ENCODE measurements at regions not wholly inside any gene's neighbourhood (a gene's known extent, or its start where the extent isn't known, plus 50 kb on each side); places are given as distances from the start of the nearest gene placed in this dataset.

GRCh38 chr18:27728659-27729058, 448.3 kb downstream of the CDH2 start:
- no peak for TF ChIP-seq CTCF (conservative IDR thresholded peaks at IDR 0.05; ENCODE audit: low read depth, low read length)
- no peak for TF ChIP-seq RAD21 (IDR thresholded peaks at IDR 0.05; ENCODE audit: low read length)
- no peak for TF ChIP-seq USF2 (IDR thresholded peaks at IDR 0.05; ENCODE audit: low read depth, low read length)
